PC-9 (cell line): ENCODE measurements at regions not wholly inside any gene's neighbourhood (a gene's known extent, or its start where the extent isn't known, plus 50 kb on each side); places are given as distances from the start of the nearest gene placed in this dataset.
A peak's percentile ranks its signal among the peaks of the same experiment; 100 is the strongest.

Experiments used
- BruUV-seq: library from RNA; stranded (reverse); fragments of 400-500 nt; replicated peaks from 2 replicates; lab custom pipeline; 2021; lab: Mats Ljungman, UMichigan
- CTCF ChIA-PET: fragments of 300-600 bp; sonication (Branson Sonifier 250); formaldehyde crosslinking; loops from one replicate; lab custom pipeline; 2022; ENCODE audit warnings: antibody characterized with exemption; lab: Charles Lee
- POLR2A ChIA-PET: fragments of 300-600 bp; sonication (Branson Sonifier 250); formaldehyde crosslinking; loops from one replicate; lab custom pipeline; 2022; ENCODE audit warnings: antibody characterized with exemption; ENCODE audit not compliant: unreplicated experiment; lab: Charles Lee
- DNase-seq, 2 experiments: peaks; one replicate each; pipeline versions ENCODE4 v3.0.0 to v3.0.0-alpha.2; 2015 to 2022; ENCODE audit warnings: mixed read lengths in 1 of 2
- H2AFZ ChIP-seq: fragments of 200-600 bp; sonication (generic); 2 replicates; pipeline ENCODE4 v1.8.1; 2017; ENCODE audit warnings: antibody characterized with exemption
- H3F3A ChIP-seq: fragments of 200-600 bp; sonication (generic); 2 replicates; pipeline ENCODE4 v1.8.1; 2017; ENCODE audit warnings: antibody characterized with exemption, mild to moderate bottlenecking, low read depth; ENCODE audit not compliant: insufficient read depth
- H3K27ac ChIP-seq: fragments of 200-600 bp; sonication (generic); 2 replicates; pipeline ENCODE4 v1.6.1; 2016; ENCODE audit warnings: mixed run types
- H3K27me3 ChIP-seq: fragments of 200-600 bp; sonication (generic); 2 replicates; pipeline ENCODE4 v1.6.1; 2016; ENCODE audit warnings: low read depth, mixed run types; ENCODE audit not compliant: insufficient read depth
- H3K36me3 ChIP-seq: fragments of 200-600 bp; sonication (generic); 2 replicates; pipeline ENCODE4 v1.6.1; 2016; ENCODE audit warnings: low read depth, mixed run types
- H3K4me1 ChIP-seq: fragments of 200-600 bp; sonication (generic); replicated peaks from 2 replicates; pipeline ENCODE4 v1.6.1; 2016; ENCODE audit warnings: mixed run types; ENCODE audit not compliant: insufficient read depth
- H3K4me2 ChIP-seq: fragments of 200-600 bp; sonication (generic); 2 replicates; pipeline ENCODE4 v1.6.1; 2017; ENCODE audit warnings: mixed run types
- H3K4me3 ChIP-seq: fragments of 200-600 bp; sonication (generic); 2 replicates; pipeline ENCODE4 v1.6.1; 2016; ENCODE audit warnings: mixed run types
- H3K79me2 ChIP-seq: fragments of 200-600 bp; sonication (generic); 2 replicates; pipeline ENCODE4 v1.6.1; 2017; ENCODE audit warnings: low read depth, mixed run types
- H3K9me2 ChIP-seq: fragments of 200-600 bp; sonication (generic); 2 replicates; pipeline ENCODE4 v1.8.1; 2017; ENCODE audit warnings: mild to moderate bottlenecking; ENCODE audit not compliant: insufficient read depth
- H3K9me3 ChIP-seq: fragments of 200-600 bp; sonication (generic); 2 replicates; pipeline ENCODE4 v1.8.1; 2016; ENCODE audit warnings: low read depth; ENCODE audit not compliant: insufficient read depth
- H4K20me1 ChIP-seq: fragments of 200-600 bp; sonication (generic); 2 replicates; pipeline ENCODE4 v1.8.1; 2017; ENCODE audit not compliant: insufficient read depth
- CTCF ChIP-seq: fragments of 200-600 bp; sonication (generic); conservative IDR thresholded peaks from 2 replicates; pipeline ENCODE4 v1.6.1; 2017; ENCODE audit warnings: mixed run types, antibody characterized with exemption, mild to moderate bottlenecking, moderate library complexity
- EZH2 ChIP-seq: fragments of 200-600 bp; sonication (generic); IDR thresholded peaks from 2 replicates; pipeline ENCODE4 v1.8.0; 2017; ENCODE audit warnings: antibody characterized with exemption, low read depth
- intact Hi-C: fragments of 100-400 bp; cut with micrococcal nuclease; formaldehyde crosslinking; loops from one replicate; pipeline ENCODE4 v1.10.0; 2022; ENCODE audit not compliant: unreplicated experiment

GRCh38 chr7:16323313-16323712 is 98.0 kb downstream of the CRPPA start:
- BruUV-seq, result no TSS peak
- CTCF ChIA-PET, result no interaction called here
- DNase-seq, result no peak
- Histone ChIP-seq H3K4me1 (peaks cover 25% of the 10 kb centered on the region), H2AFZ (no peak overlapping the region), H3K36me3 (no peaks in the 10 kb centered on the region), H3K9me3 (peaks cover 5% of the 10 kb centered on the region; the same call in 1 of the 2 replicates), H3F3A (peaks cover 18% of the 10 kb centered on the region), H3K27me3 (no peaks in the 10 kb centered on the region), H3K27ac (no peak overlapping the region), H3K4me2 (no peak overlapping the region), H3K4me3 (no peak overlapping the region), H3K9me2 (no peaks in the 10 kb centered on the region), H4K20me1 (no peaks in the 10 kb centered on the region), H3K79me2 (no peaks in the 10 kb centered on the region)
- TF ChIP-seq EZH2, result no peak
- no peak for TF ChIP-seq CTCF
- intact Hi-C loops, result no loop called here
- POLR2A ChIA-PET, result no interaction called here

- Histone ChIP-seq H3K4me3 (no peak overlapping the region), H2AFZ (no peak overlapping the region), H3K79me2 (no peaks in the 10 kb centered on the region), H3K27ac (no peak overlapping the region), H3F3A (peaks cover 25% of the 10 kb centered on the region), H3K4me1 (peaks cover 36% of the 10 kb centered on the region), H3K4me2 (peak overlapping the region; percentile 53), H3K9me2 (no peaks in the 10 kb centered on the region), H4K20me1 (no peaks in the 10 kb centered on the region), H3K9me3 (peaks cover 14% of the 10 kb centered on the region; the same call in 1 of the 2 replicates), H3K27me3 (no peaks in the 10 kb centered on the region), H3K36me3 (no peaks in the 10 kb centered on the region)
- no TSS peak for BruUV-seq
- no peak for DNase-seq
- POLR2A ChIA-PET, result interaction anchor here (0.6 kb wide), 2 partner anchors 96 to 493 kb away, joined by 6 to 9 read pairs; no protein-coding TSS in a partner anchor
- TF ChIP-seq EZH2, result no peak
- TF ChIP-seq CTCF, result no peak
- CTCF ChIA-PET, result no interaction called here
- intact Hi-C loops, result no loop called here
These were observed 101.2 kb downstream of the CRPPA start for GRCh38 chr7:16320099-16320660.

- H3K4me1 ChIP-seq, result peaks cover 36% of the 10 kb centered on the region
- H2AFZ ChIP-seq, result no peak overlapping the region
- no peaks in the 10 kb centered on the region for H3K9me2 ChIP-seq
- peaks cover 25% of the 10 kb centered on the region for H3F3A ChIP-seq
- ChIA-PET CTCF (interaction anchor here (0.6 to 1.3 kb wide), 3 partner anchors 8 to 54 kb away, joined by 3 to 6 read pairs (median 3); no protein-coding TSS in a partner anchor), POLR2A (interaction anchor here (0.6 to 0.9 kb wide), 8 partner anchors 15 to 190 kb away, joined by 3 to 11 read pairs (median 6); partner anchors contain the start of gene CRPPA)
- no peaks in the 10 kb centered on the region for H3K27me3 ChIP-seq
- peak overlapping the region; percentile 53 for H3K4me2 ChIP-seq
- H3K9me3 ChIP-seq, result peaks cover 16% of the 10 kb centered on the region; the same call in 1 of the 2 replicates
- H3K36me3 ChIP-seq, result no peaks in the 10 kb centered on the region
- H4K20me1 ChIP-seq, result no peaks in the 10 kb centered on the region
- intact Hi-C loops, result loop anchor here (1.0 kb wide), 4 partner anchors 27 to 190 kb away; no protein-coding TSS in a partner anchor
- BruUV-seq, result TSS peak; percentile 79
- DNase-seq, result peak; percentile 22 to 98
- H3K4me3 ChIP-seq, result 0 out of 2 replicates have a peak overlapping the region, but pooled peaks have one; percentile 1
- peak overlapping the region; percentile 61 for H3K27ac ChIP-seq
- TF ChIP-seq CTCF (no peak), EZH2 (no peak)
- H3K79me2 ChIP-seq, result no peaks in the 10 kb centered on the region
These were observed 102.1 kb downstream of the CRPPA start for GRCh38 chr7:16318989-16319915.
